ENCODE measurements at regions not wholly inside any gene's neighbourhood (a gene's known extent, or its start where the extent isn't known, plus 50 kb on each side); places are given as distances from the start of the nearest gene placed in this dataset.

- TF ChIP-seq, protein P1, sequence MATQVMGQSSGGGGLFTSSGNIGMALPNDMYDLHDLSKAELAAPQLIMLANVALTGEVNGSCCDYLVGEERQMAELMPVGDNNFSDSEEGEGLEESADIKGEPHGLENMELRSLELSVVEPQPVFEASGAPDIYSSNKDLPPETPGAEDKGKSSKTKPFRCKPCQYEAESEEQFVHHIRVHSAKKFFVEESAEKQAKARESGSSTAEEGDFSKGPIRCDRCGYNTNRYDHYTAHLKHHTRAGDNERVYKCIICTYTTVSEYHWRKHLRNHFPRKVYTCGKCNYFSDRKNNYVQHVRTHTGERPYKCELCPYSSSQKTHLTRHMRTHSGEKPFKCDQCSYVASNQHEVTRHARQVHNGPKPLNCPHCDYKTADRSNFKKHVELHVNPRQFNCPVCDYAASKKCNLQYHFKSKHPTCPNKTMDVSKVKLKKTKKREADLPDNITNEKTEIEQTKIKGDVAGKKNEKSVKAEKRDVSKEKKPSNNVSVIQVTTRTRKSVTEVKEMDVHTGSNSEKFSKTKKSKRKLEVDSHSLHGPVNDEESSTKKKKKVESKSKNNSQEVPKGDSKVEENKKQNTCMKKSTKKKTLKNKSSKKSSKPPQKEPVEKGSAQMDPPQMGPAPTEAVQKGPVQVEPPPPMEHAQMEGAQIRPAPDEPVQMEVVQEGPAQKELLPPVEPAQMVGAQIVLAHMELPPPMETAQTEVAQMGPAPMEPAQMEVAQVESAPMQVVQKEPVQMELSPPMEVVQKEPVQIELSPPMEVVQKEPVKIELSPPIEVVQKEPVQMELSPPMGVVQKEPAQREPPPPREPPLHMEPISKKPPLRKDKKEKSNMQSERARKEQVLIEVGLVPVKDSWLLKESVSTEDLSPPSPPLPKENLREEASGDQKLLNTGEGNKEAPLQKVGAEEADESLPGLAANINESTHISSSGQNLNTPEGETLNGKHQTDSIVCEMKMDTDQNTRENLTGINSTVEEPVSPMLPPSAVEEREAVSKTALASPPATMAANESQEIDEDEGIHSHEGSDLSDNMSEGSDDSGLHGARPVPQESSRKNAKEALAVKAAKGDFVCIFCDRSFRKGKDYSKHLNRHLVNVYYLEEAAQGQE (IDR thresholded peaks at IDR 0.05; ENCODE audit: low read depth), result no peak
- TF ChIP-seq YY1 (IDR thresholded peaks at IDR 0.05; ENCODE audit: low read depth), result no peak
- TF ChIP-seq NFIC (IDR thresholded peaks at IDR 0.05), result no peak
- no peak for TF ChIP-seq EP300 (IDR thresholded peaks at IDR 0.05; ENCODE audit: borderline replicate concordance)
- TF ChIP-seq CREB1 (IDR thresholded peaks at IDR 0.05; ENCODE audit: low read depth), result no peak
- TF ChIP-seq, protein P2, sequence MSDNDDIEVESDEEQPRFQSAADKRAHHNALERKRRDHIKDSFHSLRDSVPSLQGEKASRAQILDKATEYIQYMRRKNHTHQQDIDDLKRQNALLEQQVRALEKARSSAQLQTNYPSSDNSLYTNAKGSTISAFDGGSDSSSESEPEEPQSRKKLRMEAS (IDR thresholded peaks at IDR 0.05), result no peak
- TF ChIP-seq CEBPB (IDR thresholded peaks at IDR 0.05), result no peak
- no peak for TF ChIP-seq RAD21 (IDR thresholded peaks at IDR 0.05; ENCODE audit: low read depth)
- TF ChIP-seq TEAD4 (IDR thresholded peaks at IDR 0.05), result no peak
- TF ChIP-seq TAF1 (IDR thresholded peaks at IDR 0.05; ENCODE audit: low read depth), result no peak
Measured at GRCh38 chr2:18650221-18650620, 60.9 kb upstream of the NT5C1B start.
